ENCODE measurements at regions not wholly inside any gene's neighbourhood (a gene's known extent, or its start where the extent isn't known, plus 50 kb on each side); places are given as distances from the start of the nearest gene placed in this dataset.
"Not testable (repeated sequence)": the region's sequence is repeated elsewhere in the genome, so short reads cannot be mapped to it uniquely, and the experiment has no call there.

GRCh38 chr5:167936944-167937634 is 354.4 kb upstream of the WWC1 start:
- no peak for TF ChIP-seq CTCF (IDR thresholded peaks at IDR 0.05)
- no peak overlapping the region for H3K27ac ChIP-seq
- no peaks in the 10 kb centered on the region for H3K36me3 ChIP-seq
- no peak for DNase-seq
- H3K9me3 ChIP-seq: no peaks in the 10 kb centered on the region
- H3K4me1 ChIP-seq: peaks cover 0 to 6% (median 0%) of the 10 kb centered on the region in 4 donors
- intact Hi-C loops (cut with DNase I; ENCODE audit: low total_unique reads): no loop called here
- no peak overlapping the region for H3K4me3 ChIP-seq
- H3K27me3 ChIP-seq: no peaks in the 10 kb centered on the region

GRCh38 chr5:167937635-167937998 is 353.8 kb upstream of the WWC1 start:
- TF ChIP-seq CTCF (IDR thresholded peaks at IDR 0.05): no peak
- intact Hi-C loops (cut with DNase I; ENCODE audit: low total_unique reads): no loop called here
- no peak for DNase-seq
- Histone ChIP-seq H3K4me1 (peaks cover 0 to 6% (median 0%) of the 10 kb centered on the region in 4 donors), H3K27ac (no peak overlapping the region), H3K9me3 (no peaks in the 10 kb centered on the region), H3K4me3 (no peak overlapping the region), H3K27me3 (no peaks in the 10 kb centered on the region), H3K36me3 (no peaks in the 10 kb centered on the region)

GRCh38 chr5:167939686-167940085 is 351.8 kb upstream of the WWC1 start:
- DNase-seq: no peak
- Histone ChIP-seq H3K27me3 (no peaks in the 10 kb centered on the region), H3K4me1 (peaks cover 0 to 7% (median 2%) of the 10 kb centered on the region in 4 donors), H3K27ac (no peak overlapping the region), H3K4me3 (no peak overlapping the region), H3K9me3 (no peaks in the 10 kb centered on the region), H3K36me3 (no peaks in the 10 kb centered on the region)
- intact Hi-C loops (cut with DNase I; ENCODE audit: low total_unique reads): no loop called here
- TF ChIP-seq CTCF (IDR thresholded peaks at IDR 0.05): no peak

- DNase-seq: no peak
- Histone ChIP-seq H3K4me3 (no peak overlapping the region), H3K4me1 (peaks cover 0 to 19% (median 2%) of the 10 kb centered on the region in 4 donors), H3K27me3 (no peaks in the 10 kb centered on the region), H3K9me3 (no peaks in the 10 kb centered on the region), H3K36me3 (no peaks in the 10 kb centered on the region), H3K27ac (no peak overlapping the region)
- intact Hi-C loops (cut with DNase I; ENCODE audit: low total_unique reads): no loop called here
- no peak for TF ChIP-seq CTCF (IDR thresholded peaks at IDR 0.05)
These were observed 350.5 kb upstream of the WWC1 start for GRCh38 chr5:167940911-167941310.

GRCh38 chr5:167941556-167941955 is 349.9 kb upstream of the WWC1 start:
- H3K27ac ChIP-seq; H3K9me3 ChIP-seq; DNase-seq; H3K36me3 ChIP-seq; H3K27me3 ChIP-seq; H3K4me3 ChIP-seq; intact Hi-C loops (cut with DNase I; ENCODE audit: low total_unique reads): not testable (repeated sequence)
- H3K4me1 ChIP-seq: peaks cover 0 to 26% (median 8%) of the 10 kb centered on the region in 4 donors

GRCh38 chr5:167943343-167943742 is 348.1 kb upstream of the WWC1 start:
- intact Hi-C loops (cut with DNase I; ENCODE audit: low total_unique reads): no loop called here
- Histone ChIP-seq H3K4me3 (no peak overlapping the region), H3K27me3 (no peaks in the 10 kb centered on the region), H3K27ac (no peak overlapping the region), H3K9me3 (no peaks in the 10 kb centered on the region), H3K4me1 (peaks cover 0 to 38% (median 11%) of the 10 kb centered on the region in 4 donors), H3K36me3 (no peaks in the 10 kb centered on the region)
- DNase-seq: no peak
- no peak for TF ChIP-seq CTCF (IDR thresholded peaks at IDR 0.05)

Data from tibial artery (tissue), 4 donors.